LNCAP (cell line): ENCODE measurements at regions not wholly inside any gene's neighbourhood (a gene's known extent, or its start where the extent isn't known, plus 50 kb on each side); places are given as distances from the start of the nearest gene placed in this dataset.

Experiments used
- TF ChIP-seq, protein P1 (sequence below): fragments of 450-650 bp; IDR thresholded peaks from 2 replicates; pipeline ENCODE4 v1.5.1; 2017; ENCODE audit warnings: mild to moderate bottlenecking

DNA sequence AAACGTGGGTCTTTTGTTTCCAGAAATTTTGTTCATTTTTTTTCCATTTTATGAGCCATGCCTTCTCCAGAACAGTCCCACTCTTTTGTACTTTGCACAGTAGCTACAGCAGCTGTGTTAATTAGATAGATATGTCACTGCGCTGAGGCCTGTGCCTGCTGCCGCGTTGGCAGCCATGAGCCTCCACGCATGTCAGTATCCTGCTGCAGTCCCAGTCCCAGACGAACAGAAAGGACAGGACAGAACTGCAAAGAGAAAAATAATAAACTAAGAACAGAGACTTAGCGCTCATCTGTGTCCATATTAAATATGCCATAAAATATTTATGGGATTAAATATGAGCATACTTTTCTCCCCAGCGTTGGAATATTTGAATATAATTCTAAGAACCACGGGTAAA, 442.4 kb upstream of the RARB start:
- TF ChIP-seq, protein P1, sequence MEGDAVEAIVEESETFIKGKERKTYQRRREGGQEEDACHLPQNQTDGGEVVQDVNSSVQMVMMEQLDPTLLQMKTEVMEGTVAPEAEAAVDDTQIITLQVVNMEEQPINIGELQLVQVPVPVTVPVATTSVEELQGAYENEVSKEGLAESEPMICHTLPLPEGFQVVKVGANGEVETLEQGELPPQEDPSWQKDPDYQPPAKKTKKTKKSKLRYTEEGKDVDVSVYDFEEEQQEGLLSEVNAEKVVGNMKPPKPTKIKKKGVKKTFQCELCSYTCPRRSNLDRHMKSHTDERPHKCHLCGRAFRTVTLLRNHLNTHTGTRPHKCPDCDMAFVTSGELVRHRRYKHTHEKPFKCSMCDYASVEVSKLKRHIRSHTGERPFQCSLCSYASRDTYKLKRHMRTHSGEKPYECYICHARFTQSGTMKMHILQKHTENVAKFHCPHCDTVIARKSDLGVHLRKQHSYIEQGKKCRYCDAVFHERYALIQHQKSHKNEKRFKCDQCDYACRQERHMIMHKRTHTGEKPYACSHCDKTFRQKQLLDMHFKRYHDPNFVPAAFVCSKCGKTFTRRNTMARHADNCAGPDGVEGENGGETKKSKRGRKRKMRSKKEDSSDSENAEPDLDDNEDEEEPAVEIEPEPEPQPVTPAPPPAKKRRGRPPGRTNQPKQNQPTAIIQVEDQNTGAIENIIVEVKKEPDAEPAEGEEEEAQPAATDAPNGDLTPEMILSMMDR, result no peak

DNA sequence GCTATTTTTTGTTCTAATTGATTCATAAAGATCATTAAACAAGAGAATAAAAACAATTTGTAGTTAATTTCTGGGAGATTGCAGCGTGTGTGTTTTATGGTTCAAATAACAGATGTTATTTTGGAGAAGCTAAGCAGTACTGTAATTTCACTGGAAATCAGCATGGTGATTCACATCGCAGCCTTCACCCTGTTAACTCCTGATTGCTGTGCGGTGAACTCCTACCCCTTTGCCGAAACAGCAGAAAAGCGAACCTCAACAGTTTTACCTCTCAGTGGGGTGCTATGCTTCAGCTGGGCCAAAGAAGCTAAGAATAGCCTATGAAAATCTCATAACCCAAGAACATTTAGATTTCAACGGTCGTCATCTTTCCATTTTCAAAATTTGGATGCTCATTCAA, 441.5 kb upstream of the RARB start:
- TF ChIP-seq, protein P1, result no peak

DNA sequence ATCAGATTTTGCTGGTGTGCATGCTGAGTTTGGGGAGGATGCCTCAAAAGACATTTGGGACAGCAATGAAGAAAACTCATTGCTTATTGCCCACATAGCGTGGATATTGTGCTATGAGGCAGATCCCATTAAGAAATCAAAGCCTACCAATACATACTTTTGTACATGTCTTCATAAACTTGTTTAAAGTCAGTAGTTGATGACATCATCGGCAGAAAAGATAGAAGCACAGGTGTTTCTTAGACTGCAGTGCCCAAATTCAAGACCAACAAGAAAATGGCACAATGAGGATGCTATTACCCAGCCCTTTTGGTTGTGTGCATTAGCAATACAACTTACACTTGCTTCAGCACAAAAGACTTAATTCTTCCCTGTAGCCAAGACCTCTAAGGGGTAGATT, 428.7 kb upstream of the RARB start:
- TF ChIP-seq, protein P1, result no peak

DNA sequence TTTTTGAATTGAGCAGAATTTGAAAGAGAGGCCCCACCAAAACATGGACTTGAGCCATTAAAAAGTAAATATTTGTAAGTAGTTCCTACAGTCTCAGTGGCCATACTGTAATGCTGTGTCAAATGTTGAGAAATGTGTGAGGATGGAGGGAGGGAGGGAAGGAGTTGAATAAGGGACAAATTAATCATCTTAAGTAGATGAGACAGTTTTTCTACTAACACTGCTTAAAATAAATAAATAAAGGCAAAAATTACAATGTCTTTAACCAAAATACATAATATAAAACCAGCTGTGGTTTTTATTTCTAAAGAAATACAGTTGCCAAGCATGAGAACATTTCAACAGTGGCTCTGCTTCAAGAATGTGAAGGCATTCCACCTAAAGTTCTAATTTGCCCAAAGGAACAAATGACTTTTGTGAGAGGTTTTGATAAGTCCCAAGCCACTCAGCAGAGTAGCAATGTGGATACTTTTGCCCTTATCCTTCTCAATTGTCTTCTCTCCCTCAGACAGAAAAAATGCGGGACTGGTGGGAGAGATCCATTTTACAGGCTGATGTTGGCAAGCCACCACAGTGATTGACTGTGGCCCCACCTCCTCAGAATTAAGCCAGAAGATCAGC, 427.0 kb upstream of the RARB start:
- TF ChIP-seq, protein P1, result no peak

DNA sequence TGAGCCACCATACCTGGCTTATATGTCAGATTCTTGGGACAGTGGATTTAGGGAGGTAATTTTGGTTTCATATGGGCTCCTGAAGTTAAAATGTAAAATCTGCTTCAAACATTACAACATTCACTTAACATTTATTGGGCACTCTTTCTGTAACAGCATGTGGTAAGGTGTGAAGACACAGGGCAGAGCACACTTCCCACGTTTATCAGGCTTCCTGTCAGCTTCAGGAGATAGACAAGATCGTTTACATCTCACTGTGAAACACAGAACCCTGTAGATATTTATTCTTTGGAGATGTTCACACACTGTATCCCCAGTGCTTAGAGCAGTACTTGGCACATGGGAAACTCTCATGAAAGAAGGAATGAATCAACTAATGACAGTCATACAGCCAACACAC, 426.0 kb upstream of the RARB start:
- TF ChIP-seq, protein P1, result no peak

DNA sequence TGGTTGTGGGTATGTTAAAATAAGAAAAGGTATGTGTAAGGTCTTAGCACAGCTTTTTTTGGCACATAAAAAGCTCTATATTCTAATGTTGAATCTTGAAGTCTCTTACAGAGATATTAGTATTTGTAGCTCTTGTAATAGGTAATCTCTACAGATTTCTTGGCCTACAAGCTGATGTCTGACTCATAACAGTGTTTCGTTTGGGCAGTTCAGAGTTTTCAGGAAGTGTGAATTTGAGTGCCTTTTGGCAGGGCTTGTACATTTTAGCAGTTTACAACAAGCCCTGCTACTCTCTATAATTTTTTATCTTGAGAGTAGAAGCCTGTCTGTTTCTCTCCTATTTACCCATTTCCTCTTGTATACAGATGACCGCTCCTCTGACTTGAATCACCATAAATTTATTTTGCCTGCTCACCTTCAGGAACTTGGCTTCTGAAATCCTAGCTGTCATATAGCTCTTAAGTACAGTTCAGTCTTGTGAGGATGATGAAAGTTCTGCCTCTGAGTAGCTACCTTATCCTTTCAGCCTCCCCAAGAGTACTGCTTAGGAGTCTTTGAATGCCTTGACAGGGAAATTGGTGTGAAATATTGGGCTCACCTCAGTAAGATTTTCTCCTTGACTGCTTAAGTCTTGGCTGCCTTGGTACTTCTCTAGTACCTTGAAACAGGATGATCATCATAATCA, 419.9 kb upstream of the RARB start:
- TF ChIP-seq, protein P1, result no peak

DNA sequence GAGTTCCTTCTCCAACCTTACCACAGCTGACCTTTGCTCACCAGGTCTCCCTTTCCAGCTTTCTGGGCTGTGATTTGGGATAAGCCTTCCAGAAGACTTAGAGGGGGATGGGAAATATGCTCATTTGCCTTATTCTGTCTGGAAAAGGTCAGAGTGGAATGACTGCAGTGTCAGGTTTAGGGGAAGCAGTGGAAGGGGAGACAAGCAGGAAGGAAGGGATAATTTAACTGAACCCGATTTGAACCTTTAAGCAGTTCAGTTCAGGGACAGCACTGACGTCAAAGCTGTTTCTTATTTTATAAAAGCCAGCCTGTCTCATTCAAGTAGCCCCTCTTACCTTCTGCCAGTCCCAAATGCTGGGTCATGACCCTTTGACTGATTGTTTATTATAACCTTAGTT, 418.4 kb upstream of the RARB start:
- TF ChIP-seq, protein P1, result no peak
